Retina (tissue), 1 donor: ENCODE measurements at regions not wholly inside any gene's neighbourhood (a gene's known extent, or its start where the extent isn't known, plus 50 kb on each side); places are given as distances from the start of the nearest gene placed in this dataset.
"Not testable (repeated sequence)": the region's sequence is repeated elsewhere in the genome, so short reads cannot be mapped to it uniquely, and the experiment has no call there.

Experiments
- DNase-seq: peaks from one replicate; pipeline ENCODE4 v3.0.0-alpha.2; 2016

DNA sequence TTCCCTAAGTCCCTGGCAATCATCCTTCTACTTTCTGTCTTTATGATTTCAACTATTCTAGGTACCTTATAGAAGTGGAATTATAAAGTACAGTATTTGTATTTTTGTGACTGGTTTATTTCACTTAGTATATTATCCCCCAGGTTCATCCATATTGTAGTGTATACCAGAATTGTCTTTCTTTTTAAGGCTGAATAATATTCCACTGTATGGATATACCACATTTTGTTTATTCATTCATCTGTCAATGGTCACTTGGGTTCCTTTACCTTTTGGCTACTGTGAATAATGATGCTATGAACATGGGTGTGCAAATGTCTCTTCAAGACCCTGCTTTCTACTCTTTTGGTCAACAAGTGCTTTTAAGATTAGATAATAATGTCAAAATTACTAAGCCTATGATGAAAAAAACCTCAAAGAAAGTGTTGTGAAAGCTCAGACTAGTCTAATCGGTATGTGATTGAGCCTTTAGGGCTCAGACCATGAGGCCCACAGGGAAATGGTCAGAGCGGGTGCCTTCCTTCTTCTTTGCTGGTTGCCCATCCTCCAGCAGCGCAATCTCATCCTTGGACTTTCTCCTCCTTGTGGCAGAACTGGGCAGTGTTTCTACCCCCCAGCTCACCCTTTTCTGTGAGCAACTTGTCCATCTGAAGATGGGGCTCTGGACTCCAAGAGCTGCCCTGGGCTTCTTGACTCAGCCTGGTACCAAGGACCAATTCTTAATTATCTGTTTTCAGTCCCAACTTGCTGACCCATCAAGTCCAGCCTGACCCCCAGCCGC is 105.4 kb downstream of the TTC8 start:
- DNase-seq: no peak

GRCh38 chr14:88931321-88932110 is 107.1 kb downstream of the TTC8 start:
- no peak for DNase-seq

GRCh38 chr14:88933191-88933590 is 108.7 kb downstream of the TTC8 start:
- DNase-seq: peak; percentile 37

- DNase-seq: no peak
Observed at GRCh38 chr14:88934351-88934806, 109.9 kb downstream of the TTC8 start.

- DNase-seq: no peak
Observed at GRCh38 chr14:88935083-88935482, 110.6 kb downstream of the TTC8 start.

DNA sequence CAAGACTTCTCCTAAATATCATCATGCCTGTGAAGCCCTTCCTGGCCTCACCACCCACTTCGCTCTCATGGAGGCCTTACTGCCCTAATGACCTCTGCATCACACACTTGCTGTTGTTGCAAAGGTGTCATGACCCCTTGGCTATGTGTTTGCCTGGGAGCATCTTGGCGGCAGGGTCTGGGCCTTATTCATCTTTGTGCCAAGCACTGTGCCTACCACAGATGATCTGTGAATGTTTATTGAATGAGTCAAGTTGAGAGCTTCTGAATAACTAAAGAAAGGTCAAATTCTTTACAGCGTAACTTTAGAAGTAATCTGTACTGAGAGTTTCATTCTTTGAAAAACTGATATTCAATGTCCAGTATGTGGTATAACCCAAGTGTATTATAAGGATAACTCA is 113.3 kb downstream of the TTC8 start:
- DNase-seq: no peak

GRCh38 chr14:88940671-88941070 is 116.2 kb downstream of the TTC8 start:
- no peak for DNase-seq

- no peak for DNase-seq
Observed at GRCh38 chr14:88941414-88941813, 117.0 kb downstream of the TTC8 start.

DNA sequence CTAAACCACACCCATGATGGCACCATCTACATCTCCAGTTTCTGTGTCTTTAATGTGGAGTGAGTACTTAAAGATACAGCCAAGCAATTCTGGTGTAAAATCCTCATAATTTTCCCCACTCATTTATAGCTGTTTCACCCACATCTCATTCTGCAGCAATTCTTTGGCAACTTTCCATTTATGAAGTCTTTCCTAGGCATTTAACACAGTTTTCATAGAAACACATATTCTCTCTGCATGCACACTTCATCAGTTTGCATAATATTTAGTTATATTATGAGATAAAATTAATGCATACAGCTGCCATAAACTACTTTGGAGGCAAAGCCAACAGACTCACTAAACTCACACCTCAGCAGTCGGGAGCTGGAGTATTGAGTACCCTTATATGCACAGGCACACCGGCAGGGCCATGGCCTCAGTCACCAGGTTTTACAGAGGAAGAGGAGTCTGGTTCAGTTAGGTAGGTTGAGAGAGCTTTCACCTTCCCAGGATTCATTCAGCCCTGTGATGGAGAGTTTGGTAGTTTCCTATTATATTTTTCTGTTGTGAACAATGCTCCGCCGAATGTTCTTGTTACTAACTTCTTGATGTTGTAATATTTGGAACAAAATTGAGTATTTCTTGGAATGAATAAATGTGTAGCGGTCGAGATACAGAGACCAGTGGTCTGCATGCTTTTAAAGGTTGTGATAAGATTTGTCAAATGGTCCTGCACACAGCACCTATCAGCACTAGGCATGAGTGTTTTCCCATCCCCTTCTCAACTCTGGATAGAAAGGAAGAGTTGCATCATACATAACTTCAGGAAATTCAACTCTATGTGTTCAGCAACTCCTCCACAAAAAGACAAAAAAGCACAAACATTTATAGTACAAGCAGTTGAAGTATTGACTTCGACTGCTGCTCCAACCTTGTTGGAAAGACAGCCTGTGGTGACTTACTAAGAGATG is 123.5 kb downstream of the TTC8 start:
- DNase-seq: no peak

DNA sequence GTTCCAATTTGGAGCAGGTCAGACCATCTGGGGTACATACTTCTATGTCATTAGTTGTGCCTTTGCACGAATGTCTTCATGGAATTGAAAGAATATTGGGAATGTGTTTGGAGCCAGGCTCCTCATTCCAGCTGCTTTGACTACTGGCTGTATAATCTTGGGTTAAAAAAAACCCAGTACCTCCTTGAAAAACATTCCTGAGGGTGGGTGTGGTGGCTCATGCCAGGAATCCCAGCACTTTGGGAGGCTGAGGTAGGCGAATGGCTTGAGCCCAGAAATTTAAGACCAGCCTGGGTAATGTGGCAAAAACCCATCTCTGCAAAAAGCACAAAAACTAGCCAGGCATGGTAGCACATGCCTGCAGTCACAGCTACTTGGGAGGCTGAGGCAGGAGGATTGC is 125.6 kb downstream of the TTC8 start:
- DNase-seq: no peak

- DNase-seq: no peak
Observed at GRCh38 chr14:88951370-88951769, 126.9 kb downstream of the TTC8 start.

- no peak for DNase-seq
Observed at GRCh38 chr14:88952901-88953300, 128.4 kb downstream of the TTC8 start.

- DNase-seq: peak; percentile 60
Observed at GRCh38 chr14:88955455-88955854, 131.0 kb downstream of the TTC8 start.

DNA sequence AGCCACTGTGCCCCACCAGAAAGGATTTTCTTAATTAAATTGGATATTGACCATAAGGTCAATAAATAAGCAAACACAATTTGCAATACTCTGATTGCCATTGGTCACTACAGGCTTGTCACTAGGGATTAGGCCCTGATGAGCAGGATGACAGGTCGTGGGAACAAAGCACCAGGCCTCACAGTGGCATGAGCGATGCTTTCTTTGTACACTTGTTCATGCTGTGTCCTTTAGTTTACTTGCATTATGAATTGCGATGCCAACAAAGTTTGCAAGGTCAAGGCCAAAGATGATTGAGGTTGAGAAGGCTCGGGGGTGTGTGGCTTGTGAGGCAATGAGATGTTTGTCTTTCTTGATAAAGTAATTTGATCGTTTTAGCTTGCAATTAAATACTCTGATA is 136.0 kb downstream of the TTC8 start:
- peak; percentile 30 for DNase-seq

DNA sequence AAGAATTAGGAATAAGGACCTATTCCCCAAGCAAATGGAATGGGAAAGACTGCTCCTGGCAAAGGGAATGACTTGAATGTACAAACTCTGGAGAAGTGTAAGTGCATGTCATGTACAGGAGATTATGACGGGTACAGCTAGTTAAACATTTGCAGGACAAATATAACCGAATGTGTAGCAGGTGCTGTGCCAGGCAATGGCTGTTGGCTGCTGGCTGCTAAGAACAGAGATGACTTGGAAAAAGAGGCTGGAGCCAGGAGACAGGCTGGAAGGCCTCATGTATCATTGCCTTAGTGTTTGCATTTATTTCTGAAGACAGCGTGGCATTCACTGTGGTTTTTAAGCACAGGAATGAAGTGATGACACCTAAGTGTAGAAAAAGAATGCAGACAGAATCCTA is 136.8 kb downstream of the TTC8 start:
- no peak for DNase-seq

DNA sequence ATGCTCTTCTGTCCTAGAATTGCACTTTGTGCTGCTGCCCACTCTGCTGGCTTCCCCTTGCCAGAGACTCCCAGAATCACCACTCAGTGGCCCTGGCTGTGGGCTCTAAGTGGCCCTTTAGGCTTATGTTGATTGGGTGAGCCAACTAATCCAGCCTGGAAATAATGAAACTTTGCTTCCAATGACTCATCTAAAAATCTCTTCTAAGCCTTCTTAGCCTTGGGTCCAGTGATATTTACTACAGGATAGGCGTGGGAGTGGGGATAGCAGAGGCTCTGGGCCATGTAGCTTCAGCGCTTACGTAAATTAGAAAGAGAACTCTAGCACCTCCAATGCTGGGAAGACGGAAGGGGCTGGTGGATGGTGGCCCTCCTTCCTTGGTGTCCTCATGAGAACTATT is 137.9 kb downstream of the TTC8 start:
- no peak for DNase-seq

DNA sequence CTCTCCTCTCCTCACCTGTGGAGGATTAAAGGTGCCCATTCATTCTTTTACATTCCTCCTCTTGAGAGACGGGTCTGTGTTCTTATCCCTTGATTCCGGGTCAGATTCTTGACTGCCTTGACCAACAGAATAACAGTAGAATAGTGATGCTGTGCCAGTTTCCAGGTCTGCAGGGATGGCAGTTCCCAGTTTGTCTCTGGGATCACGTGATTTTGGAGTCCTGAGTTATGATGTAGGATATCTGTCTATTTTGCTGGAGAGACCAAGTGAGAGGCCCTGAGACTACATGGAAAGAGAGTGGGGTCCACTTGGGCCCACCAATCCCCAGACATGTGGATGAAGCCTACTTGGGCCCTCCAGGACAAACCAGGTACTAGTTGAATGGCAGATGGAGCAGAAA is 142.8 kb downstream of the TTC8 start:
- no peak for DNase-seq

- DNase-seq: no peak
Observed at GRCh38 chr14:88975043-88975830, 150.8 kb downstream of the TTC8 start.

- no peak for DNase-seq
Observed at GRCh38 chr14:88975926-88976325, 151.5 kb downstream of the TTC8 start.

GRCh38 chr14:88980907-88981306 is 156.5 kb downstream of the TTC8 start:
- not testable (repeated sequence) for DNase-seq

GRCh38 chr14:88981948-88982347 is 157.5 kb downstream of the TTC8 start:
- no peak for DNase-seq

DNA sequence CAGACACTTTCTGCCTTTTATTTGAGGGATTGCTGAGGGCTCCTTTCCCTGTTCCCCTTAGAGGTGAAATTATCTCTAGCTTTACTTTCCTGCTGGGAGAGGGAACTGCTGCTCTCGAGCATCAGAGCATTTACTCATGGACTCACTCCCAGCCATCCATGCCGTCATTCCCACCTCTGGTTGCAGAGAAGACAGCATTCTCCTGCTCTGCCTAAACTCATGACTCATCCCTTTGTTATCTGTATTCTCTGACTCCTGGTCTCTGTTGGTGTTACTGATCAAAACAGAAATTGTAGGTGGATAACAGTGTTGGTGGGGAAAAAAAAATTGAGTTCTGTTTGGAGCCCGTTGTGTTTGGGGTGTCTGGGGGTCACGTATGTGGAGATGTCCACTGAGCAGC is 159.3 kb downstream of the TTC8 start:
- DNase-seq: no peak
